ENCODE measurements at regions not wholly inside any gene's neighbourhood (a gene's known extent, or its start where the extent isn't known, plus 50 kb on each side); places are given as distances from the start of the nearest gene placed in this dataset.

DNA sequence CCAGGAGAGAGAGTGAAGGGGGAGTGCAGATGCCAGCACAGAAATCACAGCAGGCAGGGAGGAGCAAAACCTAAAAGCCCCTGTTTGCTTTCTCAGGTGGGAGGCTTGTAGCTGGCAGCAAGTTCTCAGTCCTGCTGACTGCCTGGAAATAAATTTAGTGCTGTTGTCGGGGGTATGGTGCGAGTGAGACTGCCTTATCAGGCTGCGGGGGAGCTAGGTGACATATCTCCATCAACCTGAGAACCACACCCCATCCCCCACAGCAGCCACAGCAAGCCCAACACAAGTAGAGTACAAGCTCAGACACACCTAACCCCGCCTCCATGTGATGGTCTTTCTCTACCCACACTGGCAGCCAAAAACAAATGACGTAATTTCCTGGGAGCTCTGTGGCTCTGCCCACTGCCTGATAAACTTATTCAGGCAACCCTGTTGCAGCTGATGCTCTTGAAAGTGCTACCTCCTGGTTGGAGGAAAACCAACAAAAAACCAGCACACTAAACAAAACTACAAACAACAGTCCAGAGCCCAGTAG lies 953.4 kb upstream of the NDST4 start:
- Histone ChIP-seq H3K27me3 (ENCODE audit: control insufficient read depth in 3 of 3, insufficient read depth in 3 of 3, low read length in 3 of 3) (no peaks in the 10 kb centered on the region), H3K4me1 (ENCODE audit: control insufficient read depth in 3 of 3, insufficient read depth in 3 of 3, low read length in 3 of 3) (no peaks in the 10 kb centered on the region), H3K4me3 (ENCODE audit: low read length in 3 of 3) (no peak overlapping the region), H3K27ac (ENCODE audit: low read depth, low read length) (no peak overlapping the region), H3K9me3 (ENCODE audit: control insufficient read depth in 3 of 3, low read length in 3 of 3) (no peaks in the 10 kb centered on the region), H3K36me3 (ENCODE audit: control insufficient read depth in 3 of 3, insufficient read depth in 3 of 3, low read length in 3 of 3) (no peaks in the 10 kb centered on the region), H3K9ac (ENCODE audit: low read depth in 1 of 3, low read length in 3 of 3) (no peak overlapping the region)

DNA sequence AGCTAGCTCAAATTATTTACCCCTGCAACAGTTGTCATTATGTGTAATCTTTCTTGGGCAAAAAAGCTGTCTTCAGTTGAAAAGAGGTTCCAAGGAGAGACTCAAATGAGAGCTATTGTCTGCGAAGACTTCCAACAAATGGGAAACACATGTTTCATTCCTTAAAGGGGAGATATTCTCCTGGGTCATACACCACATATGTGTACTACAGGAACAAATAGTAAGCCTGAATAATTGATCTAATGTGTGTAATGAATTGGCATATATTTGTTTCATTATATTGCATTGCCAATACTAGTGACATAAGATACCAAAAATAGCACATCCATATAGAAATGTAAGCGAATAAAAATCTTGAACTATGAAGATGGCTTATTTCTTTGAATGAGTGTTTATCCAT lies 950.9 kb upstream of the NDST4 start:
- H3K36me3 ChIP-seq (ENCODE audit: control insufficient read depth in 3 of 3, insufficient read depth in 3 of 3, low read length in 3 of 3), result no peaks in the 10 kb centered on the region
- H3K4me1 ChIP-seq (ENCODE audit: control insufficient read depth in 3 of 3, insufficient read depth in 3 of 3, low read length in 3 of 3), result no peaks in the 10 kb centered on the region
- H3K27ac ChIP-seq (ENCODE audit: low read depth, low read length), result no peak overlapping the region
- no peak overlapping the region for H3K9ac ChIP-seq (ENCODE audit: low read depth in 1 of 3, low read length in 3 of 3)
- no peaks in the 10 kb centered on the region for H3K9me3 ChIP-seq (ENCODE audit: control insufficient read depth in 3 of 3, low read length in 3 of 3)
- no peaks in the 10 kb centered on the region for H3K27me3 ChIP-seq (ENCODE audit: control insufficient read depth in 3 of 3, insufficient read depth in 3 of 3, low read length in 3 of 3)
- no peak overlapping the region for H3K4me3 ChIP-seq (ENCODE audit: low read length in 3 of 3)

DNA sequence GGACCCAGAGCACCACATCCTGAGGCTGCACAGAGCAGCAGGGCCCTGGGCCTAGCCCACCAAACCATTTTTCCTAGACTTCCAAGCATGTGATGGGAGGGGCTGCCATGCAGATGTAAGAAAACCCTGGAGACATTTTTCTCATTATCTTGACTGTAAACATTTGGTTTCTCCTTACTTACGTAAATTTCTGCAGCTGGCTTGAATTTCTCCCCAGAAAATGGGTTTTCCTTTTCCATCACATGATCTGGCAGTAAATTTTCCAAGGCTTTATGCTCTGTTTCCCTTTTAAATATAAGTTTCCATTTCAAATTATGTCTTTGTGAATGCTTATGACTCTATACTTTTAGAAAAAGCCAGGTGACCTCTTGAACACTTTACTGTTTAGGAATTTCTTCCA lies 945.9 kb upstream of the NDST4 start:
- H3K4me3 ChIP-seq (ENCODE audit: low read length in 3 of 3), result no peak overlapping the region
- H3K27ac ChIP-seq (ENCODE audit: low read depth, low read length), result no peak overlapping the region
- H3K9ac ChIP-seq (ENCODE audit: low read depth in 1 of 3, low read length in 3 of 3), result no peak overlapping the region
- no peaks in the 10 kb centered on the region for H3K27me3 ChIP-seq (ENCODE audit: control insufficient read depth in 3 of 3, insufficient read depth in 3 of 3, low read length in 3 of 3)
- H3K4me1 ChIP-seq (ENCODE audit: control insufficient read depth in 3 of 3, insufficient read depth in 3 of 3, low read length in 3 of 3), result no peaks in the 10 kb centered on the region
- no peaks in the 10 kb centered on the region for H3K36me3 ChIP-seq (ENCODE audit: control insufficient read depth in 3 of 3, insufficient read depth in 3 of 3, low read length in 3 of 3)
- H3K9me3 ChIP-seq (ENCODE audit: control insufficient read depth in 3 of 3, low read length in 3 of 3), result no peaks in the 10 kb centered on the region

DNA sequence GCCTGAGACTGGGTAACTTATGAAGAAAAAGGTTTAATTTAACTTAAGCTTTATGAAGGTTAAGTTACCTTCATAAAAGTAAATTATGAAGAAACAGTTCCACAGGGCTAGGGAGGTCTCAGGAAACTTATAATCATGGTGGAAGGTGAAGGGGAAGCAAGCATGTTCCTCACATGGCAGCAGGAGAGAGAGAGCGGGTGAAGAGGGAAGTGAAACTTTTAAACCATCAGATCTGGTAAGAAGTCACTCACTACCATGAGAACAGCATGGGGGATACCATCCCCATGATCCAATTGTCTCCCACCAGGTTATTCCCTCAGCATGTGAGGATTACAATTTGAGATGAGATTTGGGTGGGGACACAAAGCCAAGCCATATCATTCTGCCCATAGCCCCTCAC lies 944.7 kb upstream of the NDST4 start:
- no peaks in the 10 kb centered on the region for H3K4me1 ChIP-seq (ENCODE audit: control insufficient read depth in 3 of 3, insufficient read depth in 3 of 3, low read length in 3 of 3)
- no peaks in the 10 kb centered on the region for H3K27me3 ChIP-seq (ENCODE audit: control insufficient read depth in 3 of 3, insufficient read depth in 3 of 3, low read length in 3 of 3)
- no peaks in the 10 kb centered on the region for H3K36me3 ChIP-seq (ENCODE audit: control insufficient read depth in 3 of 3, insufficient read depth in 3 of 3, low read length in 3 of 3)
- H3K4me3 ChIP-seq (ENCODE audit: low read length in 3 of 3), result no peak overlapping the region
- no peak overlapping the region for H3K27ac ChIP-seq (ENCODE audit: low read depth, low read length)
- no peaks in the 10 kb centered on the region for H3K9me3 ChIP-seq (ENCODE audit: control insufficient read depth in 3 of 3, low read length in 3 of 3)
- no peak overlapping the region for H3K9ac ChIP-seq (ENCODE audit: low read depth in 1 of 3, low read length in 3 of 3)

DNA sequence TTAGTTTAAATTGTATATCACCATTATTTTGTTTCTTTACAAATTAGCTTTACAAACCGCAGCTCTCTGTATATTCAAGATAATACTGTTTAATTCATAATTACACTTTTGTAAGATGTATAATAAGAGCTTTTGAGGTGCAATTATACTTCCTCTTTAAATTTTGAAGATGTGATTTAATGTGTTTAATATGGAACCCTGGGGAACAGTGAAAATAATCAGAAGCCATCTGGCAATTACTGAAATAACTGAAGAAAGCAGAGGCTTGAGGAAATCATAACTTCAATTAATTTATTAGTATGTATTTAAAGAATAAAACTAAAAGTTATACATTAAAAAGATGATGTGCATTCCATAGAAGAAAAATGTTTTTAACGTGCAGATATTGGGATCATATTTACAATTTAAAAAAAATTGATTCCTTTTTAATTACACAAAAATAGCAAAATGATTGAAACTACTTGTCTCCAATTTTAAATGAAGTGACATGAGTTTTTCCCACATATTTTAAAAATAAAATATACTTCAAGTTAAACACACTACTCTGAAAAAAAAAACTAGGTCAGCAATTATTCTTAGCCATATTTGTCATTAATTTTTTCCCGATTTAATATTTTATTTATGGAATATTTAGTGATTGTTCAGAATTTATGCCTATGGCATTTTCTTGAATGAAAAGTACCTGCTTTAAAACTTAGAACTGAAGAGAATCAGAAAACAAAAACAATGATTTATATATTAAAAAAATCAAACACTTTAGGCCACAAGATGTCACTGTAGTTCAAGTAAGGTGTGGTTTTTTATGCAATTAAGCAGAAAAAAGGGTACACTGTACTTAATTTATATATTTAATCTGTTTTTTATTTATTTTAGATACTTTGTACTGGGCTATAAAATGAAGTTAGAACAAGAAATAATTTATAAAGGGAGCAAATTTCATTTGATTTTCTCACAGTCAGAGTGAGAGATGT lies 942.7 kb upstream of the NDST4 start:
- H3K4me1 ChIP-seq (ENCODE audit: control insufficient read depth in 3 of 3, insufficient read depth in 3 of 3, low read length in 3 of 3), result no peaks in the 10 kb centered on the region
- H3K36me3 ChIP-seq (ENCODE audit: control insufficient read depth in 3 of 3, insufficient read depth in 3 of 3, low read length in 3 of 3), result no peaks in the 10 kb centered on the region
- H3K4me3 ChIP-seq (ENCODE audit: low read length in 3 of 3), result no peak overlapping the region
- H3K9ac ChIP-seq (ENCODE audit: low read depth in 1 of 3, low read length in 3 of 3), result no peak overlapping the region
- no peaks in the 10 kb centered on the region for H3K27me3 ChIP-seq (ENCODE audit: control insufficient read depth in 3 of 3, insufficient read depth in 3 of 3, low read length in 3 of 3)
- no peaks in the 10 kb centered on the region for H3K9me3 ChIP-seq (ENCODE audit: control insufficient read depth in 3 of 3, low read length in 3 of 3)
- no peak overlapping the region for H3K27ac ChIP-seq (ENCODE audit: low read depth, low read length)

DNA sequence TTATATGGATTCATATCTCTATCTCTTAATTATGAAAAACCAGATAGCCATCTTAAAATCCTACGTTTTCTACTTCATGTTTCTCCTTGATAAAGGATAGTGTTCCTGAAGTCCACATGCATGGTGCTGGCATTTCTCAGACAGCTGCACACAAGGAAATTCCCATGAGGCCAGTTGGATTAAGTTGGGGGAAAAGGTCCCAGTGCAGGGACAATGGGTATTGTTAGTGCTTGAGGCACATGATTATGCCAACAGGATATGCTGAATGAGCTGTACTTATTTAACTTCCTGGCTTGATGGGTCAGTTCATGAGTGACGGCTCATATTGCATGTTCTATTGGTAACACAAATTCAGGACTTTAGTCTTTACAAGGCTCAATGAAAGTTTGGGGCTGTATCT lies 913.9 kb upstream of the NDST4 start:
- no peaks in the 10 kb centered on the region for H3K4me1 ChIP-seq (ENCODE audit: control insufficient read depth in 3 of 3, insufficient read depth in 3 of 3, low read length in 3 of 3)
- no peaks in the 10 kb centered on the region for H3K9me3 ChIP-seq (ENCODE audit: control insufficient read depth in 3 of 3, low read length in 3 of 3)
- no peak overlapping the region for H3K9ac ChIP-seq (ENCODE audit: low read depth in 1 of 3, low read length in 3 of 3)
- H3K27ac ChIP-seq (ENCODE audit: low read depth, low read length), result no peak overlapping the region
- H3K4me3 ChIP-seq (ENCODE audit: low read length in 3 of 3), result no peak overlapping the region
- H3K36me3 ChIP-seq (ENCODE audit: control insufficient read depth in 3 of 3, insufficient read depth in 3 of 3, low read length in 3 of 3), result no peaks in the 10 kb centered on the region
- no peaks in the 10 kb centered on the region for H3K27me3 ChIP-seq (ENCODE audit: control insufficient read depth in 3 of 3, insufficient read depth in 3 of 3, low read length in 3 of 3)

DNA sequence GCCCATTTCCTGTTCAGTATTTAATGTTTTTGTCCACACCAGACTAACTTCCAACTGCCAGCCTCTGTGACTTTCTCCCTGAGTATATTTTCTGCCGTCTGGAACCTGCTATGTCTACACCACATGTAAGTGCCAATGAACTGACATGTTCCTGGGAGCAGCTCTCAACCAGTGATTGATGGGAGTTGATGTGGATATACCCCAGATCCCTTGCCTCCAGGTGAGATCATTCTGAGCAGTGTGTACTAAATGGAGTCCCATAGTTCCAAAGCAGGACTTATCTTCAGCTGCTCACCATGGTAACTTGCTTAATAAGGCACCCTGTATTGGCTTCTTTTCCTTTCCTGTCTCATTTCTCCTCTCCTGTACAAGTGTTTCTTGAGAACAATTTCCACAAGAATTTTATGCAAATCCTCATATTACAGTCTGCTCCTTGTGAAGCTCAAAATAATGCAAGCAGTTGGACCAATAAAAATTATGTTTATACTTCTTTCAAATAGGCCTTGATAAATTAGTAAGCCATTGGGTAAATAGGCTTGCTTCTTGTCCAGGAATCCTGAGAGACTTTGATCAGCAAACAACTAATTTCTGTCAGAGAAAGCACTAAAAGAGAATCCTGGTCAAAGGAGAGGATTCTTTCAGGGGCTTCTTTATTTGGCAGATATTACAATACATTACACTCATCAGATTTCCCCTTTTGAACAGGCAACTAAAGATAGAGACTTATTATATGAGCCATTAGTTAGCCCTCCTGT lies 911.7 kb upstream of the NDST4 start:
- Histone ChIP-seq H3K27me3 (ENCODE audit: control insufficient read depth in 3 of 3, insufficient read depth in 3 of 3, low read length in 3 of 3) (no peaks in the 10 kb centered on the region), H3K9ac (ENCODE audit: low read depth in 1 of 3, low read length in 3 of 3) (no peak overlapping the region), H3K4me1 (ENCODE audit: control insufficient read depth in 3 of 3, insufficient read depth in 3 of 3, low read length in 3 of 3) (no peaks in the 10 kb centered on the region), H3K4me3 (ENCODE audit: low read length in 3 of 3) (no peak overlapping the region), H3K9me3 (ENCODE audit: control insufficient read depth in 3 of 3, low read length in 3 of 3) (no peaks in the 10 kb centered on the region), H3K27ac (ENCODE audit: low read depth, low read length) (no peak overlapping the region), H3K36me3 (ENCODE audit: control insufficient read depth in 3 of 3, insufficient read depth in 3 of 3, low read length in 3 of 3) (no peaks in the 10 kb centered on the region)

DNA sequence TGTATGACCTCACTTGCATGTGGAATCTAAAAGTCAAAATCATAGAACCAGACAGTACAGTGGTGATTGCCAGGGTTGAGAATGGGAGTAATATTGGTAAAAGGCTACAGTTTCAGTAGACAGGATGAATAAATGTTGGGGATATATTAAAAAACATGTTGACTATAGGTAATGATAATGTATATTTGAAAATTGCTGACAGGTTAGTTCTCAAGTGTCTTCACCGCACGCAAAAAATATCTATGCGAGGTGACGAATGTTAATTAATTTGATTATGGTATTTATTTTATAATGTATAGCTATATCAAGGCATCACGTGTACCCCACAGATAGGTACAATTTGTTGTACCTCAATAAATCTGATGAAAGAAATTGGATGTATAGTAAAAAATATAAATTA lies 909.6 kb upstream of the NDST4 start:
- H3K27me3 ChIP-seq (ENCODE audit: control insufficient read depth in 3 of 3, insufficient read depth in 3 of 3, low read length in 3 of 3), result no peaks in the 10 kb centered on the region
- H3K4me3 ChIP-seq (ENCODE audit: low read length in 3 of 3), result no peak overlapping the region
- peaks cover 0 to 3% (median 3%) of the 10 kb centered on the region in 3 donors for H3K9me3 ChIP-seq (ENCODE audit: control insufficient read depth in 3 of 3, low read length in 3 of 3)
- no peaks in the 10 kb centered on the region for H3K4me1 ChIP-seq (ENCODE audit: control insufficient read depth in 3 of 3, insufficient read depth in 3 of 3, low read length in 3 of 3)
- no peak overlapping the region for H3K27ac ChIP-seq (ENCODE audit: low read depth, low read length)
- H3K9ac ChIP-seq (ENCODE audit: low read depth in 1 of 3, low read length in 3 of 3), result no peak overlapping the region
- H3K36me3 ChIP-seq (ENCODE audit: control insufficient read depth in 3 of 3, insufficient read depth in 3 of 3, low read length in 3 of 3), result no peaks in the 10 kb centered on the region

DNA sequence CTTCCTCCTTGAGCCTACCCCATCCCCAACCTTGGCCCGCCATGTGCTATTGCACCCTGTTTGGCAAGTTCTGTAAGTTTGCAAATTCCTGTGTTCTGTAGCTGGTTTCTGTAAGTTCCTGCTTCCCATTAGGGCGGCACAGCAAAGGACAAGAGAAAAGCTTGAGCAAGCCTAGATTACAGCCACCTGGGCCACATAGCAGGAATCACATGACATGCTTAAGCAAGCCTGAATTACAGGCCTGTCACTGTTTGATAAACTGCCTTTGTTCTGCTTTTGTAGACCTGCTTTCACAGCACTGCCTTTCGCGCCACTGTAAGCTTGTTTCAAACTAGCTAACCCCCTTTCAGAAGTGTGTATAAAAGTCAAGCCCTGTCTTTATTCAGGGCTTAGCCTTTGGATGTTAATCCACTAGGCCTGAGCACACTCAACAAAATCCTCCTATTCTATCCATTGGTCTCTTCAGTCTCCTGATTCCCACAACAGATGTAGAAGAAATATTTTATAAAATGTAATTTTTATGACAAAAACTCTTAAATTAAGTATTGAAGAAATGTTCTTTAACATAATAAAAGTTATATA lies 906.8 kb upstream of the NDST4 start:
- Histone ChIP-seq H3K36me3 (ENCODE audit: control insufficient read depth in 3 of 3, insufficient read depth in 3 of 3, low read length in 3 of 3) (no peaks in the 10 kb centered on the region), H3K4me1 (ENCODE audit: control insufficient read depth in 3 of 3, insufficient read depth in 3 of 3, low read length in 3 of 3) (no peaks in the 10 kb centered on the region), H3K27me3 (ENCODE audit: control insufficient read depth in 3 of 3, insufficient read depth in 3 of 3, low read length in 3 of 3) (no peaks in the 10 kb centered on the region), H3K4me3 (ENCODE audit: low read length in 3 of 3) (no peak overlapping the region), H3K9me3 (ENCODE audit: control insufficient read depth in 3 of 3, low read length in 3 of 3) (peaks cover 2 to 9% (median 3%) of the 10 kb centered on the region in 3 donors), H3K9ac (ENCODE audit: low read depth in 1 of 3, low read length in 3 of 3) (no peak overlapping the region), H3K27ac (ENCODE audit: low read depth, low read length) (no peak overlapping the region)

DNA sequence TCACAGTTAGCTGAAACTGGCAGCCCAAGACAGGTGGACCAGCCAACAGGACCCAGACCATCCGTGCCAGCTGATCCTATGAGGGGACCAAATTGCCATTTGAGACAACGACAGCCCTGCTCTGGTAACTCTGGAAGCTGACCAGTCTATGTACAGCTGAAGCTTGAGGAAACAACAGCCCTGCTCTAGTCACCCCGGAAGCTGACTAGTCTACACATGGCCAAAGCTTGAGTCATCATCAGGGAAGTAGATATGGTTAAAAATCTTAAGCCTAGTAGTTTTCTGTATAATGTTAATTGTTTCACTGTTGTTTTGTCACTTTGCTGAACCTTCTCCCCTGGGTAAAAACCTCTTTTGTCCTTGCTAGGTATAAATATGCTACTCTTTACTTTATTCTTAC lies 905.4 kb upstream of the NDST4 start:
- Histone ChIP-seq H3K36me3 (ENCODE audit: control insufficient read depth in 3 of 3, insufficient read depth in 3 of 3, low read length in 3 of 3) (no peaks in the 10 kb centered on the region), H3K4me1 (ENCODE audit: control insufficient read depth in 3 of 3, insufficient read depth in 3 of 3, low read length in 3 of 3) (no peaks in the 10 kb centered on the region), H3K9ac (ENCODE audit: low read depth in 1 of 3, low read length in 3 of 3) (no peak overlapping the region), H3K27ac (ENCODE audit: low read depth, low read length) (no peak overlapping the region), H3K27me3 (ENCODE audit: control insufficient read depth in 3 of 3, insufficient read depth in 3 of 3, low read length in 3 of 3) (no peaks in the 10 kb centered on the region), H3K9me3 (ENCODE audit: control insufficient read depth in 3 of 3, low read length in 3 of 3) (peaks cover 3 to 17% (median 5%) of the 10 kb centered on the region in 3 donors), H3K4me3 (ENCODE audit: low read length in 3 of 3) (no peak overlapping the region)
